ENCODE measurements at regions not wholly inside any gene's neighbourhood (a gene's known extent, or its start where the extent isn't known, plus 50 kb on each side); places are given as distances from the start of the nearest gene placed in this dataset.

GRCh38 chr18:72180689-72181088 is 363.5 kb downstream of the CBLN2 start:
- Histone ChIP-seq H3K9ac (ENCODE audit: low read length) (no peak overlapping the region), H3K9me2 (ENCODE audit: insufficient read depth) (no peaks in the 10 kb centered on the region), H3K4me2 (ENCODE audit: low read length) (no peak overlapping the region), H3K4me3 (replicated peaks in 1 of 2; ENCODE audit: low read depth in 1 of 2, low read length in 2 of 2) (no peak overlapping the region), H2AFZ (ENCODE audit: low read depth, low read length, poor library complexity, severe bottlenecking) (no peak overlapping the region), H4K20me1 (ENCODE audit: insufficient read depth) (no peaks in the 10 kb centered on the region), H3K36me3 (ENCODE audit: control insufficient read depth in 1 of 2, insufficient read depth in 2 of 2, low read length in 2 of 2) (no peaks in the 10 kb centered on the region), H3K27me3 (ENCODE audit: insufficient read depth, low read length) (no peaks in the 10 kb centered on the region), H3K79me2 (ENCODE audit: insufficient read depth, low read length) (no peaks in the 10 kb centered on the region), H3K4me1 (ENCODE audit: control insufficient read depth in 1 of 2, insufficient read depth in 2 of 2, low read length in 2 of 2) (no peaks in the 10 kb centered on the region), H3K9me3 (ENCODE audit: control insufficient read depth in 1 of 2, insufficient read depth in 1 of 2, low read depth in 1 of 2, low read length in 2 of 2) (peaks cover 21 to 38% of the 10 kb centered on the region in 2 experiments; a peak in 2 of 4 replicates), H3K27ac (ENCODE audit: low read depth, low read length) (no peak overlapping the region)
- no peak for TF ChIP-seq SRF (IDR thresholded peaks at IDR 0.05; ENCODE audit: low read depth)
- BruUV-seq (replicated peaks): no TSS peak
- no peak for ATAC-seq
- no peak for DNase-seq (ENCODE audit: low read depth, low spot score)
- POLR2A ChIA-PET: no interaction called here
- RAD21 ChIA-PET (ENCODE audit: low non-redundant PET in 1 of 2, low total read pairs in 2 of 2, uncharacterized antibody in 2 of 2, unreplicated experiment in 2 of 2): no interaction called here
- intact Hi-C loops (cut with micrococcal nuclease): no loop called here
- CTCF ChIA-PET: no interaction called here

GRCh38 chr18:72174972-72175649 is 369.0 kb downstream of the CBLN2 start:
- no peaks in the 10 kb centered on the region for H3K79me2 ChIP-seq (ENCODE audit: insufficient read depth, low read length)
- ChIA-PET CTCF (no interaction called here), RAD21 (ENCODE audit: low non-redundant PET in 1 of 2, low total read pairs in 2 of 2, uncharacterized antibody in 2 of 2, unreplicated experiment in 2 of 2) (no interaction called here), POLR2A (no interaction called here)
- no peaks in the 10 kb centered on the region for H4K20me1 ChIP-seq (ENCODE audit: insufficient read depth)
- H3K27me3 ChIP-seq (ENCODE audit: insufficient read depth, low read length): no peaks in the 10 kb centered on the region
- no peak overlapping the region for H3K4me2 ChIP-seq (ENCODE audit: low read length)
- no peak overlapping the region for H3K9ac ChIP-seq (ENCODE audit: low read length)
- ATAC-seq (no peak), DNase-seq (ENCODE audit: low read depth, low spot score) (no peak)
- no peaks in the 10 kb centered on the region for H3K4me1 ChIP-seq (ENCODE audit: control insufficient read depth in 1 of 2, insufficient read depth in 2 of 2, low read length in 2 of 2)
- BruUV-seq (replicated peaks): no TSS peak
- H3K4me3 ChIP-seq (replicated peaks in 1 of 2; ENCODE audit: low read depth in 1 of 2, low read length in 2 of 2): no peak overlapping the region
- H3K9me2 ChIP-seq (ENCODE audit: insufficient read depth): no peaks in the 10 kb centered on the region
- intact Hi-C loops (cut with micrococcal nuclease): no loop called here
- peaks cover 36 to 39% of the 10 kb centered on the region in 2 experiments; a peak in 2 of 4 replicates for H3K9me3 ChIP-seq (ENCODE audit: control insufficient read depth in 1 of 2, insufficient read depth in 1 of 2, low read depth in 1 of 2, low read length in 2 of 2)
- H3K36me3 ChIP-seq (ENCODE audit: control insufficient read depth in 1 of 2, insufficient read depth in 2 of 2, low read length in 2 of 2): no peaks in the 10 kb centered on the region
- no peak overlapping the region for H3K27ac ChIP-seq (ENCODE audit: low read depth, low read length)
- no peak overlapping the region for H2AFZ ChIP-seq (ENCODE audit: low read depth, low read length, poor library complexity, severe bottlenecking)
- TF ChIP-seq CBX3 (IDR thresholded peaks at IDR 0.05; ENCODE audit: low read depth): no peak
- no peak for TF ChIP-seq EZH2phosphoT487 (IDR thresholded peaks at IDR 0.05; ENCODE audit: borderline replicate concordance)
- no peak for TF ChIP-seq ELF1 (IDR thresholded peaks at IDR 0.05; ENCODE audit: borderline replicate concordance, low read depth)
- no peak for TF ChIP-seq POLR2AphosphoS5 (IDR thresholded peaks at IDR 0.05; ENCODE audit: low read depth, low read length)
- TF ChIP-seq REST (IDR thresholded peaks at IDR 0.05; ENCODE audit: low read depth): no peak
- no peak for TF ChIP-seq ZFX (IDR thresholded peaks at IDR 0.05)
- TF ChIP-seq CEBPB (IDR thresholded peaks at IDR 0.05; ENCODE audit: low read depth): no peak
- no peak for TF ChIP-seq CTCF (IDR thresholded peaks at IDR 0.05 in 2 of 3, conservative IDR thresholded peaks at IDR 0.05 in 1 of 3; ENCODE audit: borderline replicate concordance in 1 of 3, insufficient read depth in 1 of 3, low read depth in 2 of 3, low read length in 2 of 3)
- no peak for TF ChIP-seq FOSL1 (IDR thresholded peaks at IDR 0.05; ENCODE audit: low read depth)
- TF ChIP-seq ZNF274 (IDR thresholded peaks at IDR 0.05; ENCODE audit: low read depth, low read length): no peak
- TF ChIP-seq SIN3A (IDR thresholded peaks at IDR 0.05; ENCODE audit: low read depth): no peak
- TF ChIP-seq RAD21 (IDR thresholded peaks at IDR 0.05; ENCODE audit: low read depth): no peak
- TF ChIP-seq TCF7L2 (IDR thresholded peaks at IDR 0.05; ENCODE audit: borderline replicate concordance, extremely low read depth, insufficient read depth, insufficient read length): no peak

Measured in HCT116 (cell line).